Ovary (tissue), 3 donors: ENCODE measurements at regions not wholly inside any gene's neighbourhood (a gene's known extent, or its start where the extent isn't known, plus 50 kb on each side); places are given as distances from the start of the nearest gene placed in this dataset.

Experiments
- CTCF ChIP-seq, 3 donors: fragments of 450-650 bp in 2 of 3; fragments of 200-600 bp in 1 of 3; IDR thresholded peaks; one replicate each; pipeline versions ENCODE4 v1.5.1 to v1.8.0; 2016 to 2022; ENCODE audit warnings: antibody characterized with exemption in 3 of 3, mild to moderate bottlenecking in 1 of 3
- EP300 ChIP-seq: sonication (generic); formaldehyde crosslinking; IDR thresholded peaks from one replicate; pipeline ENCODE4 v1.6.1; 2017; ENCODE audit warnings: antibody characterized with exemption
- donor health status: DM: no; HTN: no; CAD: no.

- TF ChIP-seq CTCF (IDR thresholded peaks at IDR 0.05) (no peak), EP300 (no peak)
Measured at GRCh38 chr2:116922414-116922813, 892.1 kb upstream of the DDX18 start.
